ENCODE measurements at regions not wholly inside any gene's neighbourhood (a gene's known extent, or its start where the extent isn't known, plus 50 kb on each side); places are given as distances from the start of the nearest gene placed in this dataset.

DNA sequence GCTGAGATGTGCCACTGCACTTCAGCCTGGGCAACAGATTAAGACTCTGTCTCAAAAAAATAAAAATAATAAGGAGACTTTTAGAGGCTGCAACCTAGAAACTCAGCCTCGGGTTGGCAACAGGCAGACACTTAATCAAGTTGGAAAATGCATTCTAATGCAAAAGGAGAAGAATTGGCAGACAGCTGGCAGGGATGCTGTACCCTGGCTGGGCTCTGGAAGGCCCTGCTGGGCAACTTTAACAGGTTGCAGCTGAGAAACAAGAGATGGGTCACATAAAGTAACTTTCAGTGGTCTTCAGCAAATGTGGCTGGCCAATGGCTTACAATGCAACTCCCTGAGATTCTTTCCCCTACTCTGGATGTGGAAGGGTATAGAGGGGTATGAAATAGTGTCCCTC lies 1225.7 kb downstream of the TYW1 start:
- TF ChIP-seq CTCF (IDR thresholded peaks at IDR 0.05 in 4 of 5, conservative IDR thresholded peaks at IDR 0.05 in 1 of 5), result no peak
- TF ChIP-seq POLR2A (IDR thresholded peaks at IDR 0.05), result no peak

All from gastrocnemius medialis (tissue), 4 donors.